Aorta (tissue), 5 donors: ENCODE measurements at regions not wholly inside any gene's neighbourhood (a gene's known extent, or its start where the extent isn't known, plus 50 kb on each side); places are given as distances from the start of the nearest gene placed in this dataset.

ENCODE experiments used
- ATAC-seq: fragments of 200-7000 bp; cut with Tn5 transposase; one replicate; pipeline ENCODE4 v1.9.1; 2022; ENCODE audit warnings: moderate library complexity; ENCODE audit not compliant: low FRiP score
- DNase-seq, 2 donors: peaks; one replicate each; pipeline ENCODE4 v3.0.0-alpha.2; 2020
- H3K27ac ChIP-seq, 2 donors: one replicate each; pipeline ENCODE4 v1.5.1; 2013; ENCODE audit warnings: low read length in 2 of 2, mild to moderate bottlenecking in 2 of 2, moderate library complexity in 2 of 2, control low read depth in 1 of 2, inconsistent platforms in 1 of 2, low read depth in 1 of 2
- H3K27me3 ChIP-seq, 2 donors: one replicate each; pipeline ENCODE4 v1.6.1; 2013; ENCODE audit warnings: control low read depth in 1 of 2, low read length in 1 of 2, mild to moderate bottlenecking in 1 of 2, moderate library complexity in 1 of 2; ENCODE audit not compliant: insufficient read depth in 2 of 2, control insufficient read depth in 1 of 2
- H3K36me3 ChIP-seq, 2 donors: one replicate each; pipeline ENCODE4 v1.6.1; 2013; ENCODE audit warnings: control low read depth in 1 of 2, low read length in 1 of 2, mild to moderate bottlenecking in 1 of 2; ENCODE audit not compliant: insufficient read depth in 2 of 2, control insufficient read depth in 1 of 2
- H3K4me1 ChIP-seq, 2 donors: one replicate each; pipeline ENCODE4 v1.6.1; 2013; ENCODE audit warnings: low read length in 2 of 2, control low read depth in 1 of 2, mild to moderate bottlenecking in 1 of 2, moderate library complexity in 1 of 2; ENCODE audit not compliant: insufficient read depth in 2 of 2, control insufficient read depth in 1 of 2
- H3K4me3 ChIP-seq, 2 donors: one replicate each; pipeline ENCODE4 v1.5.1; 2013; ENCODE audit warnings: low read length in 2 of 2, control low read depth in 1 of 2, mild to moderate bottlenecking in 1 of 2
- H3K9me3 ChIP-seq: one replicate; pipeline ENCODE4 v1.6.1; 2013; ENCODE audit warnings: mild to moderate bottlenecking, low read length; ENCODE audit not compliant: control insufficient read depth
- WGBS, 2 donors: extraction: QIAGEN DNeasy Blood & Tissue Kit; methylation state at CpG; one replicate each; pipeline ENCODE4 v1.1.7; 2013; 5-methylcytosine and 5-hydroxymethylcytosine counted together
- intact Hi-C, 2 donors: fragments of 100-400 bp; cut with DNase I; formaldehyde crosslinking; loops; one replicate each; pipeline versions ENCODE4 v1.14.2 to v1.15.0; 2022
- donor health status: healthy with polysubstance abuse.
- donor health status: Bipolar disorder and iron deficiency.
- donor health status: DM: no; HTN: no; CAD: no.
- donor health status: DM: no; HTN: no; CAD: no.
- donor health status: DM: yes; HTN: yes; CAD: no.

- Histone ChIP-seq H3K4me3 (no peak overlapping the region), H3K4me1 (no peaks in the 10 kb centered on the region)
- intact Hi-C loops: no loop called here
Measured at GRCh38 chr4:167606551-167606950, 372.3 kb upstream of the SPOCK3 start.

GRCh38 chr4:167613381-167613780 is 379.1 kb upstream of the SPOCK3 start:
- no peak overlapping the region for H3K27ac ChIP-seq
- no peaks in the 10 kb centered on the region for H3K4me1 ChIP-seq
- no peaks in the 10 kb centered on the region for H3K36me3 ChIP-seq
- WGBS, 2 donors: 55 to 61% methylated on average over 3 of the region's 3 CpGs
- H3K9me3 ChIP-seq: no peaks in the 10 kb centered on the region
- intact Hi-C loops: no loop called here
- no peak for ATAC-seq
- no peaks in the 10 kb centered on the region for H3K27me3 ChIP-seq
- no peak overlapping the region for H3K4me3 ChIP-seq
- DNase-seq: no peak

More at GRCh38 chr4:167606551-167606950, 372.3 kb upstream of the SPOCK3 start:
- WGBS, 2 donors: 61 to 64% methylated on average over 4 of the region's 4 CpGs
- H3K27ac ChIP-seq: no peak overlapping the region
- no peak for ATAC-seq
- DNase-seq: no peak
- H3K36me3 ChIP-seq: no peaks in the 10 kb centered on the region
- no peaks in the 10 kb centered on the region for H3K9me3 ChIP-seq
- no peaks in the 10 kb centered on the region for H3K27me3 ChIP-seq

GRCh38 chr4:167614866-167615265 is 380.6 kb upstream of the SPOCK3 start:
- ATAC-seq: no peak
- no peak overlapping the region for H3K27ac ChIP-seq
- no peak for DNase-seq
- H3K36me3 ChIP-seq: no peaks in the 10 kb centered on the region
- H3K4me3 ChIP-seq: no peak overlapping the region
- intact Hi-C loops: no loop called here
- H3K4me1 ChIP-seq: no peaks in the 10 kb centered on the region
- no peaks in the 10 kb centered on the region for H3K27me3 ChIP-seq
- H3K9me3 ChIP-seq: no peaks in the 10 kb centered on the region
- WGBS, 2 donors: 39 to 42% methylated on average over 3 of the region's 3 CpGs

GRCh38 chr4:167616476-167616875 is 382.2 kb upstream of the SPOCK3 start:
- no peaks in the 10 kb centered on the region for H3K4me1 ChIP-seq
- WGBS, 2 donors: 0 to 44% methylated on average over 1 of the region's 1 CpG

GRCh38 chr4:167622481-167623240 is 388.4 kb upstream of the SPOCK3 start:
- 45 to 46% methylated on average over 10 of the region's 10 CpGs for WGBS, 2 donors
- Histone ChIP-seq H3K4me3 (no peak overlapping the region), H3K9me3 (no peaks in the 10 kb centered on the region), H3K27me3 (no peaks in the 10 kb centered on the region), H3K4me1 (no peaks in the 10 kb centered on the region), H3K27ac (no peak overlapping the region), H3K36me3 (no peaks in the 10 kb centered on the region)
- ATAC-seq (no peak), DNase-seq (peak in 1 of 2 donors; percentile 42)
- intact Hi-C loops: loop anchor here in 1 of 2 donors (10.0 kb wide), 1 partner anchor 1458 kb away; no protein-coding TSS in a partner anchor

More at GRCh38 chr4:167616476-167616875, 382.2 kb upstream of the SPOCK3 start:
- DNase-seq (no peak), ATAC-seq (no peak)
- intact Hi-C loops: no loop called here
- Histone ChIP-seq H3K4me3 (no peak overlapping the region), H3K36me3 (no peaks in the 10 kb centered on the region), H3K9me3 (no peaks in the 10 kb centered on the region), H3K27ac (no peak overlapping the region), H3K27me3 (no peaks in the 10 kb centered on the region)

GRCh38 chr4:167623241-167623572 is 388.9 kb upstream of the SPOCK3 start:
- DNase-seq: no peak
- no peaks in the 10 kb centered on the region for H3K9me3 ChIP-seq
- H3K4me3 ChIP-seq: no peak overlapping the region
- intact Hi-C loops: loop anchor here in 1 of 2 donors (10.0 kb wide), 1 partner anchor 1458 kb away; no protein-coding TSS in a partner anchor
- H3K27me3 ChIP-seq: no peaks in the 10 kb centered on the region
- no peaks in the 10 kb centered on the region for H3K4me1 ChIP-seq
- H3K36me3 ChIP-seq: no peaks in the 10 kb centered on the region
- 46 to 52% methylated on average over 3 of the region's 3 CpGs for WGBS, 2 donors
- ATAC-seq: no peak
- no peak overlapping the region for H3K27ac ChIP-seq

GRCh38 chr4:167629272-167629671 is 395.0 kb upstream of the SPOCK3 start:
- Histone ChIP-seq H3K4me1 (no peaks in the 10 kb centered on the region), H3K4me3 (no peak overlapping the region), H3K36me3 (no peaks in the 10 kb centered on the region), H3K27me3 (no peaks in the 10 kb centered on the region), H3K9me3 (no peaks in the 10 kb centered on the region), H3K27ac (no peak overlapping the region)
- no peak for ATAC-seq
- intact Hi-C loops: loop anchor here in 1 of 2 donors (10.0 kb wide), 1 partner anchor 1464 kb away; no protein-coding TSS in a partner anchor
- 61% methylated on average over 2 of the region's 2 CpGs for WGBS, 2 donors
- DNase-seq: no peak

GRCh38 chr4:167642250-167642649 is 408.0 kb upstream of the SPOCK3 start:
- no peaks in the 10 kb centered on the region for H3K27me3 ChIP-seq
- H3K4me3 ChIP-seq: no peak overlapping the region
- intact Hi-C loops: no loop called here
- DNase-seq: no peak
- no peaks in the 10 kb centered on the region for H3K9me3 ChIP-seq
- H3K4me1 ChIP-seq: no peaks in the 10 kb centered on the region
- WGBS, 2 donors: 54 to 61% methylated on average over 2 of the region's 2 CpGs
- no peak for ATAC-seq
- H3K36me3 ChIP-seq: no peaks in the 10 kb centered on the region
- H3K27ac ChIP-seq: no peak overlapping the region

- Histone ChIP-seq H3K4me3 (no peak overlapping the region), H3K9me3 (peaks cover 2% of the 10 kb centered on the region), H3K27me3 (no peaks in the 10 kb centered on the region), H3K4me1 (no peaks in the 10 kb centered on the region), H3K36me3 (no peaks in the 10 kb centered on the region), H3K27ac (no peak overlapping the region)
- DNase-seq (no peak), ATAC-seq (no peak)
- intact Hi-C loops: no loop called here
Measured at GRCh38 chr4:167645358-167645757, 411.1 kb upstream of the SPOCK3 start.
